GM10248 (cell line): ENCODE measurements at regions not wholly inside any gene's neighbourhood (a gene's known extent, or its start where the extent isn't known, plus 50 kb on each side); places are given as distances from the start of the nearest gene placed in this dataset.

Experiments
- CTCF ChIA-PET: fragments of 300-600 bp; sonication (Branson Sonifier 250); formaldehyde crosslinking; extraction: SDS; loops from one replicate; lab custom pipeline; 2021; ENCODE audit warnings: antibody characterized with exemption; lab: Yijun Ruan, JAX
- POLR2A ChIA-PET: fragments of 350-650 bp; sonication (Branson Sonifier 250); formaldehyde crosslinking; extraction: SDS; loops from one replicate; lab custom pipeline; 2020; ENCODE audit warnings: antibody characterized with exemption; lab: Yijun Ruan, JAX
- DNase-seq: peaks from one replicate; pipeline ENCODE4 v3.0.0; 2012; ENCODE audit errors: extremely low spot score
- TF ChIP-seq, protein P1 (sequence below): IDR thresholded peaks from 2 replicates; pipeline ENCODE4 v1.5.1; 2012; ENCODE audit warnings: mild to moderate bottlenecking, low read depth; ENCODE audit errors: extremely low read depth, missing control alignments, control extremely low read depth

DNA sequence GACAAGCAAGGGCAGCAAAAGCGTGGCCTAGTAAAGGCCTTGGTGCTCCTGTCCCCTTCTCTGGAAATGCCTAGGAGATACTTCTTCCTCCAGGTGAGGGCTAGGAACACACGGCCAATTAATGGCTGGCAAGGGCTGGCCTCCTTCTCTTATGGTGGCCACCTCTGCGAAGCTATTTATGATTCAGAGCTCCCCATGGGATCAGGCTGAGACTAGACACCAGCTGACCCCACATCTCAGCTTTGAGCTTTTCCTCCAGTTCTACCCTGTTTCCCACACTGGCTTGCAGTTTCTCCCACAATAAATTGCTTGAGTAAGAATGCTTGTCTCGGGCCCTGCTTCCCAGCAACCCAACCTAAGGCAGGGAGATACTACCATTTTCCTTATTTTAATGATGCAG lies 53.7 kb downstream of the CAMK2N1 start:
- POLR2A ChIA-PET = no interaction called here
- TF ChIP-seq, protein P1, sequence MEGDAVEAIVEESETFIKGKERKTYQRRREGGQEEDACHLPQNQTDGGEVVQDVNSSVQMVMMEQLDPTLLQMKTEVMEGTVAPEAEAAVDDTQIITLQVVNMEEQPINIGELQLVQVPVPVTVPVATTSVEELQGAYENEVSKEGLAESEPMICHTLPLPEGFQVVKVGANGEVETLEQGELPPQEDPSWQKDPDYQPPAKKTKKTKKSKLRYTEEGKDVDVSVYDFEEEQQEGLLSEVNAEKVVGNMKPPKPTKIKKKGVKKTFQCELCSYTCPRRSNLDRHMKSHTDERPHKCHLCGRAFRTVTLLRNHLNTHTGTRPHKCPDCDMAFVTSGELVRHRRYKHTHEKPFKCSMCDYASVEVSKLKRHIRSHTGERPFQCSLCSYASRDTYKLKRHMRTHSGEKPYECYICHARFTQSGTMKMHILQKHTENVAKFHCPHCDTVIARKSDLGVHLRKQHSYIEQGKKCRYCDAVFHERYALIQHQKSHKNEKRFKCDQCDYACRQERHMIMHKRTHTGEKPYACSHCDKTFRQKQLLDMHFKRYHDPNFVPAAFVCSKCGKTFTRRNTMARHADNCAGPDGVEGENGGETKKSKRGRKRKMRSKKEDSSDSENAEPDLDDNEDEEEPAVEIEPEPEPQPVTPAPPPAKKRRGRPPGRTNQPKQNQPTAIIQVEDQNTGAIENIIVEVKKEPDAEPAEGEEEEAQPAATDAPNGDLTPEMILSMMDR = no peak
- CTCF ChIA-PET = interaction anchor here (4.7 kb wide), 1 partner anchor 55 kb away, joined by 20 read pairs; no protein-coding TSS in a partner anchor

DNA sequence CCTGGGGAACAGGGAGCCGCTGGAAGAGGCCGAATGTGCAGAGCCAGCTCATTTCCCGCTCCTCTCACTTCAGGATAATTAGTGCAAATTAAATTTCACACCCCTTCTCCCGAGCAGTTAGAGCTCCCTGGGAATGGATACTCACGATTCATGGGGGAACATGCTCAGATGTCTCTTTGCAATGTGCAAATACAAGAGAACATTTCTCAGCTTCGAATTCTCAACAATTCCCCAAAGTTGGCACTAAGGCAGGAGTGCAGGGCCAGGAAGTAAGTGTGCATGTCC lies 54.9 kb downstream of the CAMK2N1 start:
- POLR2A ChIA-PET = no interaction called here

More for the DNA sequence above, 53.7 kb downstream of the CAMK2N1 start:
- DNase-seq = no peak

DNA sequence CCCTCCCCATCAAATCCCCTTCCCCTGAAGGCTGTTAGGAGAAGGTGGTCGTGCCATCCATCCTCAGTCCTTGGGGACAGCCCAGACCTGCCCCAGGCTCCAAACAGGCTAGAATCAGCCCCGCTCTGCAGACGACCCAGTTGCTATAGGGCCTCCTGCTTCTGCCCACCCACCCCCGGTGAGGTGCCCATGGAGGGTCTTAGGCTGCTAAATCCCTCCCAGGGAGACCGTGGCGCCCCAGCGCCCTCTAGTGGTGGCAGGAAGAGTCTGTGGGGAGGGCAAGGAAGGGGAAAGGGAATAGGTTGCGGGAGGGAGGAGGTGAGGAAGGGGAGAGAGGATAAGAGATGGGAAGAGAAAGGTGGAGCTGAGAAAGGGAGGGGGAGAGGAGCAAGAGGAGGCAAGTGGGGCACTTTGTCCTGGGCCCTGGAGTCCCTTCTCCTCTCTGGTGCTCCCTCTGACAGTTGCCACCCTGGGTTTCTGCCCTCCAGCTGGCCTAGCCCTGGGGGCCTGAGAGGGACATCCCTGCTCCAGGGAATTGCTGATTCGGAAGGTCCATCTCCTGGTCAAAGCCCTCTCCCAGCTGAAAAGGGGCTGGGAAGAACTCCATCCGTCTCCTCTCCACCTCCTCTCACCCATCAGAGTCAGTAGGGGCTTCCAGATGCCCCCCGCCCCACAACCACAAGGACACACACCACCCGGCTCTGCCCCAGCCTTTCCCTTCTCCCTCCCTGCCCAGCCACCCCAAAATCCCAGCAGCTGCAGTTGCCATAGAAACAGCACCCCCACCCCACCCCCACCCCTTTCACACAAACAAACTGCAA lies 55.4 kb downstream of the CAMK2N1 start:
- ChIA-PET POLR2A (no interaction called here), CTCF (interaction anchor here (0.7 to 4.7 kb wide), 17 partner anchors 8 to 218 kb away, joined by 3 to 20 read pairs (median 6); no protein-coding TSS in a partner anchor)
- TF ChIP-seq, protein P1 = peak; percentile 79
- peak; percentile 68 for DNase-seq

More for the DNA sequence above, 54.9 kb downstream of the CAMK2N1 start:
- no peak for DNase-seq
- TF ChIP-seq, protein P1 = no peak
- CTCF ChIA-PET = interaction anchor here (0.7 to 4.7 kb wide), 16 partner anchors 8 to 218 kb away, joined by 3 to 20 read pairs (median 6); no protein-coding TSS in a partner anchor

DNA sequence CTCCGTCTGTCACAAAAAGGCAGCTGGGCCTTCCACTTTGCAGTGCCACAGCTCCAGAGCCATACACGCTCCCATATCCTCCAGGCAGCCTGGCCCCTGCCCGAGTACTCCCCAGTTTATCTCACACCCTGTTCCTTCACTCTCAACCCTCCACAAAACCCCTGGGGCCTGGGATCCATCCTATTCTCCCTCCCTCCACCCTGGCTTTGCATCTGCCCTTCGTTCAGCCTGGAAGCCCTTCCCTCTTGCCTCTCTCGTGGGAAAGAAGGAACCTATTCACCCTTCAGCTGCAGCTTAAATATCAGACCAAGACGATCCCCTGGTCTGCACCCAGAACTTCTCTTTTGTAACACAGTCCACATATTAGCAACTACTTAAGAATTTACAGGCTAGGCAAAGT lies 56.7 kb downstream of the CAMK2N1 start:
- CTCF ChIA-PET = interaction anchor here (1.0 to 4.7 kb wide), 9 partner anchors 9 to 216 kb away, joined by 3 to 20 read pairs (median 4); no protein-coding TSS in a partner anchor
- POLR2A ChIA-PET = no interaction called here
- no peak for DNase-seq
- TF ChIP-seq, protein P1 = no peak

DNA sequence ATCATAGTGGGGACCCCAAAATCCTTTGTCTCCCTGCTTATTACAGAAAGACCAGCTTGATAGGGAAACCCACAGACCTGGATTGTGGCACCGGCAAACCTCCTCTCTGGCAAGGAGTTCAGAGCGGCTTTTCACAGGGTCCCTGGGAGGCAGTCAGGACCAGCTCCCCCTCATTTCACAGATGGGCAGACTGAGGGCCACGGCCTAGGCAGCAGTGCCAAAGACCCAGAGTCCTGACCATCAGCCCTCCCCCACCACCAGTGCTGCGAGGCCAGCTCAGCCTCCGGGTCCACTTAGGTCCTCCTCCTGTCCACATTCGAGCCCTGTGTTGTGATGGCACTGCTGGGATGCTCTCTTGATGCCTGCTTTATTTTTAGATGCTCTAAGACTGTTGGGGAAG lies 57.2 kb downstream of the CAMK2N1 start:
- POLR2A ChIA-PET = no interaction called here
- TF ChIP-seq, protein P1 = no peak
- CTCF ChIA-PET = interaction anchor here (1.0 to 4.7 kb wide), 5 partner anchors 8 to 52 kb away, joined by 3 to 20 read pairs (median 3); no protein-coding TSS in a partner anchor
- no peak for DNase-seq

DNA sequence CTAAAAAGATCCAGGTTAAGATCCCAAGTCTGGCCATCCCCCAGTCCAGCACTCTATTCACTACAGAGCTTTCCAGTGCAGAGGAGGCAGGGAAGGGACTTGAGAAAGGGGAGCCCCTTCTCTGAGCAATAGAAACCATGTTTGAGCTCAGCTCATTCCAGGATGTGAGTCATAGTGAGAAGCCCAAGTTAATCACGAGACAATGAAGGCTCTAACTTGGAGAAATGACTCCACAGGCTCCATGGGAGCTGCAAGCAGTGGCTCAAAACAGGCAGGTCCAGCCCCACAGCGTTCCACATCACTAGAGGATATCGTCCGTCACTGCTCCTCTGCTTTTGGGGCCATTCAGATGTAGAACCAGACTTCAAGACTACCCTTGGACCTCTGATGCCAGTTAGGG lies 59.1 kb downstream of the CAMK2N1 start:
- TF ChIP-seq, protein P1 = no peak
- ChIA-PET POLR2A (no interaction called here), CTCF (interaction anchor here (1.4 kb wide), 1 partner anchor 193 kb away, joined by 3 read pairs; no protein-coding TSS in a partner anchor)
- no peak for DNase-seq
